HFFc6 (cell line): ENCODE measurements at regions not wholly inside any gene's neighbourhood (a gene's known extent, or its start where the extent isn't known, plus 50 kb on each side); places are given as distances from the start of the nearest gene placed in this dataset.
A peak's percentile ranks its signal among the peaks of the same experiment; 100 is the strongest.

Experiments used
- DNase-seq: peaks from one replicate; pipeline ENCODE4 v3.0.0-alpha.2; 2018
- H3K27ac Mint-ChIP-seq: 2 replicates; pipeline ENCODE4 v1.8.0; 2020; ENCODE audit warnings: mild to moderate bottlenecking, mixed read lengths
- H3K27me3 Mint-ChIP-seq: 2 replicates; pipeline ENCODE4 v1.8.0; 2021; ENCODE audit warnings: mild to moderate bottlenecking, moderate library complexity, mixed read lengths; ENCODE audit not compliant: insufficient read depth
- H3K36me3 Mint-ChIP-seq: 2 replicates; pipeline ENCODE4 v1.8.0; 2021; ENCODE audit warnings: low read depth, mixed read lengths
- H3K4me1 Mint-ChIP-seq: 2 replicates; pipeline ENCODE4 v1.8.0; 2020; ENCODE audit warnings: low read depth, mixed read lengths
- H3K4me3 Mint-ChIP-seq: 2 replicates; pipeline ENCODE4 v1.8.0; 2020; ENCODE audit warnings: mild to moderate bottlenecking, moderate library complexity, mixed read lengths
- H3K9me3 Mint-ChIP-seq: 2 replicates; pipeline ENCODE4 v1.8.0; 2020; ENCODE audit warnings: mild to moderate bottlenecking, mixed read lengths
- CTCF ChIP-seq: fragments of 200-600 bp; sonication (generic); IDR thresholded peaks from 2 replicates; pipeline ENCODE4 v1.5.0; 2021; ENCODE audit warnings: antibody characterized with exemption, mild to moderate bottlenecking

DNA sequence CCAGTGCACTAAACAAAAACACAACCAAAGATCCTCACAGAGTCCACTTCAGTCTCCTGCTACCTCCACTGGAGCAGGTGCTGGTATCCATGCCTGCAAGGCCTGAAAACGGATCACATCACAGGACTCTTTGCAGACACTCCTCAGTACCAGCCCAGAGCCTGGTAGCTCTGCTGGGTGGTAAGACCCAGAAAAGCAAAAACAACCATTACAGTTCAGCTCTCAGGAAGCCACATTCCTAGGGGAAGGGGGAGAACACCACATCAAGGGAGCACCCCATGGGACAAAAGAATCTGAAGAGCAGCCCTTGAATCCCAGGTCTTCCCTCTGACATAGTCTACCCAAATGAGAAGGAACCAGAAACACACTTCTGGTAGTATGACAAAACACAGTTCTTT, 52.5 kb upstream of the PFN2 start:
- Mint-ChIP-seq H3K27ac (peak overlapping the region; percentile 94), H3K9me3 (peaks cover 37% of the 10 kb centered on the region), H3K4me1 (peaks cover 41% of the 10 kb centered on the region), H3K4me3 (peak overlapping the region; percentile 31; the same call in 1 of the 2 replicates), H3K27me3 (no peaks in the 10 kb centered on the region), H3K36me3 (peaks cover 47% of the 10 kb centered on the region)
- no peak for TF ChIP-seq CTCF
- no peak for DNase-seq

DNA sequence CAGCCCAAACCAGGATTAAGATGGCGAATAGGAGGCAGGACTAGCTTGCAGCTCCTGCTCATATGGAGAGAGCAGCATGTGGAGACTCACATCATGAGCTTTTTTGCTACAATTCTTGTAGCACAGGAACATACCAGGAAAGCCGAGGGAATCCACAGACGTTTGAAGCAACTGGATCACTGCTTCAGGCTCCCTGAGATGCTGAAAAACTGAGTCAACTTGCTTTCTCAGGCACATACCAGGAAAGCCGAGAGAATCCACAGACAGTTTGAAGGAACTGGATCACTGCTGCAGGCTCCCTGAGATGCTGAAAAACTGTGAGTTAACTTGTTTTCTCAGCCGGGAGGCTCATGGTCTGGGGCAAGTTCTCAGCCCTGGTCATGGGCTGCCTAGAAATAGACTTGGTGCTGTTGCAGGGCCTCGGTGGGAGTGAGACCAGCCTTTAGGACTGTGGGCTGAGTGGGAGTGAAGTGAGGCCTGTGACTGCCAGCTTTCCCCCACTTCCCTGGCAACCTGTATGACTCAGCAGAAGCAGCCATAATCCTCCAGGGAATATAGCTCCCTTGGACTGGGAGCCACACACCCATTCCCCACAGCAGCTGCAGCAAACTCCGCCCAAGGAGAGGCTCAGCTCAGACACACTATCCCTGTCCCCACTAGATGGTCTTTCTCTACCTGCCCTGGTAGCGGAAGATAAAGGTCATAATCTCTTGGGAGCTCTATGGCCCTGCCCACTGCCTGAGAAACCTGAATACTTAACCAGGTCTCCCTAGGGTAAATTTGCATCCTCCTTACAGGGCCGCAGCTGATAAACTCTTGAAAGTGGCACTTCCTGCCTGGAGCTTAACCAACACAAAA, 51.9 kb upstream of the PFN2 start:
- DNase-seq: peak; percentile 33
- TF ChIP-seq CTCF: no peak
- Mint-ChIP-seq H3K9me3 (peaks cover 34% of the 10 kb centered on the region), H3K36me3 (peaks cover 40% of the 10 kb centered on the region), H3K27me3 (no peaks in the 10 kb centered on the region), H3K4me1 (peaks cover 41% of the 10 kb centered on the region), H3K27ac (peak overlapping the region; percentile 94), H3K4me3 (peak overlapping the region; percentile 31; the same call in 1 of the 2 replicates)

- Mint-ChIP-seq H3K36me3 (peaks cover 36% of the 10 kb centered on the region), H3K27ac (peak overlapping the region; percentile 69; the same call in 1 of the 2 replicates), H3K4me1 (peaks cover 49% of the 10 kb centered on the region), H3K9me3 (peaks cover 24% of the 10 kb centered on the region), H3K4me3 (peak overlapping the region; percentile 20; the same call in 1 of the 2 replicates), H3K27me3 (peaks cover 5% of the 10 kb centered on the region)
- DNase-seq: peak; percentile 76
- TF ChIP-seq CTCF: no peak
Measured at GRCh38 chr3:150020527-150020926, 49.8 kb upstream of the PFN2 start.
